ENCODE measurements at regions not wholly inside any gene's neighbourhood (a gene's known extent, or its start where the extent isn't known, plus 50 kb on each side); places are given as distances from the start of the nearest gene placed in this dataset.

- no peak overlapping the region for H3K27ac Mint-ChIP-seq
- peaks cover 4% of the 10 kb centered on the region for H3K4me1 Mint-ChIP-seq (ENCODE audit: unreplicated experiment)
- no peak overlapping the region for H3K4me3 Mint-ChIP-seq
- no peaks in the 10 kb centered on the region for H3K9me3 Mint-ChIP-seq
- no peaks in the 10 kb centered on the region for H3K36me3 Mint-ChIP-seq
- DNase-seq (ENCODE audit: extremely low spot score, unreplicated experiment), result no peak
- no peaks in the 10 kb centered on the region for H3K27me3 Mint-ChIP-seq
- TF ChIP-seq, protein P1, sequence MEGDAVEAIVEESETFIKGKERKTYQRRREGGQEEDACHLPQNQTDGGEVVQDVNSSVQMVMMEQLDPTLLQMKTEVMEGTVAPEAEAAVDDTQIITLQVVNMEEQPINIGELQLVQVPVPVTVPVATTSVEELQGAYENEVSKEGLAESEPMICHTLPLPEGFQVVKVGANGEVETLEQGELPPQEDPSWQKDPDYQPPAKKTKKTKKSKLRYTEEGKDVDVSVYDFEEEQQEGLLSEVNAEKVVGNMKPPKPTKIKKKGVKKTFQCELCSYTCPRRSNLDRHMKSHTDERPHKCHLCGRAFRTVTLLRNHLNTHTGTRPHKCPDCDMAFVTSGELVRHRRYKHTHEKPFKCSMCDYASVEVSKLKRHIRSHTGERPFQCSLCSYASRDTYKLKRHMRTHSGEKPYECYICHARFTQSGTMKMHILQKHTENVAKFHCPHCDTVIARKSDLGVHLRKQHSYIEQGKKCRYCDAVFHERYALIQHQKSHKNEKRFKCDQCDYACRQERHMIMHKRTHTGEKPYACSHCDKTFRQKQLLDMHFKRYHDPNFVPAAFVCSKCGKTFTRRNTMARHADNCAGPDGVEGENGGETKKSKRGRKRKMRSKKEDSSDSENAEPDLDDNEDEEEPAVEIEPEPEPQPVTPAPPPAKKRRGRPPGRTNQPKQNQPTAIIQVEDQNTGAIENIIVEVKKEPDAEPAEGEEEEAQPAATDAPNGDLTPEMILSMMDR (conservative IDR thresholded peaks at IDR 0.05), result no peak
These were observed 189.7 kb downstream of the CENPF start for GRCh38 chr1:214792527-214793186.

- Mint-ChIP-seq H3K9me3 (no peaks in the 10 kb centered on the region), H3K27ac (no peak overlapping the region), H3K27me3 (no peaks in the 10 kb centered on the region), H3K4me1 (ENCODE audit: unreplicated experiment) (peaks cover 4% of the 10 kb centered on the region), H3K36me3 (no peaks in the 10 kb centered on the region), H3K4me3 (no peak overlapping the region)
- no peak for DNase-seq (ENCODE audit: extremely low spot score, unreplicated experiment)
- TF ChIP-seq, protein P1 (conservative IDR thresholded peaks at IDR 0.05), result no peak
These were observed 190.7 kb downstream of the CENPF start for GRCh38 chr1:214793708-214794107.

- no peak for DNase-seq (ENCODE audit: extremely low spot score, unreplicated experiment)
- TF ChIP-seq, protein P1 (conservative IDR thresholded peaks at IDR 0.05), result no peak
- peaks cover 4% of the 10 kb centered on the region for H3K27me3 Mint-ChIP-seq
- no peak overlapping the region for H3K27ac Mint-ChIP-seq
- H3K36me3 Mint-ChIP-seq, result no peaks in the 10 kb centered on the region
- H3K4me3 Mint-ChIP-seq, result no peak overlapping the region
- H3K4me1 Mint-ChIP-seq (ENCODE audit: unreplicated experiment), result no peaks in the 10 kb centered on the region
- H3K9me3 Mint-ChIP-seq, result no peaks in the 10 kb centered on the region
These were observed 198.2 kb downstream of the CENPF start for GRCh38 chr1:214801191-214801590.

DNA sequence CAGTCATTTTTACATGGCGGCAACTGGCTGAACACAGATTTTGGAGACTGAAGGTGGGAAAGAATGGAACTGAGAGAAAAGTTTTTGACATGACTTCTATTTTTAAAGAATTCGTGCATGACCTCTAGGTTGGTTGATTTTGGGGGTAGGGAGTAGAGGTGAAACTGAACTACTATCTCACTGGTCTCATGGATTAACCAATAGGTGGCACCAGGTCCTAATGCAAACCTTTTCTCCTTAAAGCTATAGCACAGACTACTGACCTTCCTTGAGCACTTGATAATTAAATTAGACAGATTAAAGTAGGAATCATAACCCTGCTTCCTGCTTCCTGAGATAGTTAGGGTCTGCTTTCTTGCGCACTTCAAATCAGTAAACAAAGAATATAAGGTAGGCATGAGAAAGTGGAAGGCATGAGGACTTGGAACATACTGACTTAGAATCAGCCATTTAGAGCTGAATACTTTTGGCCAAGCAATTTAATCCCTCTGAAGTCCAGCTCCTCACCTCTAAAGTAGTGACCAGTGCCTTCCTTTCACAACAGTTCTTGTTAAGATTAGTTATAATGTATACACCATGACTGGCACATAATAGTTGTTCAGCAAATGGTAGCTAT is 206.0 kb downstream of the CENPF start:
- Mint-ChIP-seq H3K36me3 (no peaks in the 10 kb centered on the region), H3K4me3 (no peak overlapping the region), H3K9me3 (peaks cover 6% of the 10 kb centered on the region), H3K27ac (no peak overlapping the region), H3K27me3 (no peaks in the 10 kb centered on the region), H3K4me1 (ENCODE audit: unreplicated experiment) (no peaks in the 10 kb centered on the region)
- TF ChIP-seq, protein P1 (conservative IDR thresholded peaks at IDR 0.05), result peak; percentile 35
- DNase-seq (ENCODE audit: extremely low spot score, unreplicated experiment), result no peak

GRCh38 chr1:214816603-214817002 is 213.6 kb downstream of the CENPF start:
- H3K36me3 Mint-ChIP-seq, result no peaks in the 10 kb centered on the region
- no peak overlapping the region for H3K27ac Mint-ChIP-seq
- H3K9me3 Mint-ChIP-seq, result no peaks in the 10 kb centered on the region
- H3K4me3 Mint-ChIP-seq, result no peak overlapping the region
- no peaks in the 10 kb centered on the region for H3K27me3 Mint-ChIP-seq
- DNase-seq (ENCODE audit: extremely low spot score, unreplicated experiment), result no peak
- no peaks in the 10 kb centered on the region for H3K4me1 Mint-ChIP-seq (ENCODE audit: unreplicated experiment)
- TF ChIP-seq, protein P1 (conservative IDR thresholded peaks at IDR 0.05), result peak; percentile 40

Measured in type B pancreatic cell (in vitro differentiated cells).